ENCODE measurements at regions not wholly inside any gene's neighbourhood (a gene's known extent, or its start where the extent isn't known, plus 50 kb on each side); places are given as distances from the start of the nearest gene placed in this dataset.

DNA sequence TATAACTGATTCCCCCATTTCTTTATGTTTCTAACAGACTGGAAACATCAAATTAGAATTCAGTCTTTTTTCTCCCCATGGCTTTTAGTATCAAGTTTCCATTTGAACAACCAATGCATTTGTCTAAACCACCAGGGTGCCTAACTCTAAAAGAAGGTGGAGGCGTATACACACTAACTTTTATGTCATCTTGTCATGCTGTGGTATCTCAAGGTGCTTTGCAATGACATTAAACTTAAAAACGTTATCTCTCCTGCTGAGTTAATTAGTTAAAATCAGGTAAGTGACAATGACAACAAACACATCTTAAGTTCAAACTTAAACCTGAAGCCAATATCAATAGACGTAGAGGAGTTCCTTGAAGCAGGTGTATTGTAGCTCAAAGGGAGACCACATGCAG, 1001.7 kb downstream of the PCDH17 start:
- TF ChIP-seq ZNF626 (tag by site-specific recombination; IDR thresholded peaks at IDR 0.05) (no peak), ZIC2 (tag by site-specific recombination; IDR thresholded peaks at IDR 0.05) (no peak), ZNF24 (tag by site-specific recombination; IDR thresholded peaks at IDR 0.05) (no peak), ZNF274 (IDR thresholded peaks at IDR 0.05; ENCODE audit: low read length) (no peak), ZNF274 (tag by site-specific recombination; IDR thresholded peaks at IDR 0.05; ENCODE audit: borderline replicate concordance) (no peak), ZNF350 (tag by site-specific recombination; IDR thresholded peaks at IDR 0.05) (no peak), TCF7L2 (IDR thresholded peaks at IDR 0.05; ENCODE audit: borderline replicate concordance, low read depth, low read length) (no peak), TRIM28 (IDR thresholded peaks at IDR 0.05; ENCODE audit: borderline replicate concordance, low read length) (no peak), MYNN (tag by site-specific recombination; IDR thresholded peaks at IDR 0.05; ENCODE audit: borderline replicate concordance) (no peak), ZNF266 (tag by site-specific recombination; IDR thresholded peaks at IDR 0.05; ENCODE audit: low read depth) (no peak), HOXA7 (CRISPR knock-in tag; IDR thresholded peaks at IDR 0.05; ENCODE audit: borderline replicate concordance) (no peak)
- TF ChIP-seq, protein P1, sequence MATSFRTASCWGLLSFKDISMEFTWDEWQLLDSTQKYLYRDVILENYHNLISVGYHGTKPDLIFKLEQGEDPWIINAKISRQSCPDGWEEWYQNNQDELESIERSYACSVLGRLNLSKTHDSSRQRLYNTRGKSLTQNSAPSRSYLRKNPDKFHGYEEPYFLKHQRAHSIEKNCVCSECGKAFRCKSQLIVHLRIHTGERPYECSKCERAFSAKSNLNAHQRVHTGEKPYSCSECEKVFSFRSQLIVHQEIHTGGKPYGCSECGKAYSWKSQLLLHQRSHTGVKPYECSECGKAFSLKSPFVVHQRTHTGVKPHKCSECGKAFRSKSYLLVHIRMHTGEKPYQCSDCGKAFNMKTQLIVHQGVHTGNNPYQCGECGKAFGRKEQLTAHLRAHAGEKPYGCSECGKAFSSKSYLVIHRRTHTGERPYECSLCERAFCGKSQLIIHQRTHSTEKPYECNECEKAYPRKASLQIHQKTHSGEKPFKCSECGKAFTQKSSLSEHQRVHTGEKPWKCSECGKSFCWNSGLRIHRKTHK (tag by site-specific recombination; IDR thresholded peaks at IDR 0.05) = no peak
- TF ChIP-seq, protein P2, sequence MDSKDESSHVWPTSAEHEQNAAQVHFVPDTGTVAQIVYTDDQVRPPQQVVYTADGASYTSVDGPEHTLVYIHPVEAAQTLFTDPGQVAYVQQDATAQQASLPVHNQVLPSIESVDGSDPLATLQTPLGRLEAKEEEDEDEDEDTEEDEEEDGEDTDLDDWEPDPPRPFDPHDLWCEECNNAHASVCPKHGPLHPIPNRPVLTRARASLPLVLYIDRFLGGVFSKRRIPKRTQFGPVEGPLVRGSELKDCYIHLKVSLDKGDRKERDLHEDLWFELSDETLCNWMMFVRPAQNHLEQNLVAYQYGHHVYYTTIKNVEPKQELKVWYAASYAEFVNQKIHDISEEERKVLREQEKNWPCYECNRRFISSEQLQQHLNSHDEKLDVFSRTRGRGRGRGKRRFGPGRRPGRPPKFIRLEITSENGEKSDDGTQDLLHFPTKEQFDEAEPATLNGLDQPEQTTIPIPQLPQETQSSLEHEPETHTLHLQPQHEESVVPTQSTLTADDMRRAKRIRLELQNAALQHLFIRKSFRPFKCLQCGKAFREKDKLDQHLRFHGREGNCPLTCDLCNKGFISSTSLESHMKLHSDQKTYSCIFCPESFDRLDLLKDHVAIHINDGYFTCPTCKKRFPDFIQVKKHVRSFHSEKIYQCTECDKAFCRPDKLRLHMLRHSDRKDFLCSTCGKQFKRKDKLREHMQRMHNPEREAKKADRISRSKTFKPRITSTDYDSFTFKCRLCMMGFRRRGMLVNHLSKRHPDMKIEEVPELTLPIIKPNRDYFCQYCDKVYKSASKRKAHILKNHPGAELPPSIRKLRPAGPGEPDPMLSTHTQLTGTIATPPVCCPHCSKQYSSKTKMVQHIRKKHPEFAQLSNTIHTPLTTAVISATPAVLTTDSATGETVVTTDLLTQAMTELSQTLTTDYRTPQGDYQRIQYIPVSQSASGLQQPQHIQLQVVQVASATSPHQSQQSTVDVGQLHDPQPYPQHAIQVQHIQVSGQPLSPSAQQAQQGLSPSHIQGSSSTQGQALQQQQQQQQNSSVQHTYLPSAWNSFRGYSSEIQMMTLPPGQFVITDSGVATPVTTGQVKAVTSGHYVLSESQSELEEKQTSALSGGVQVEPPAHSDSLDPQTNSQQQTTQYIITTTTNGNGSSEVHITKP (tag by site-specific recombination; IDR thresholded peaks at IDR 0.05) = no peak
- TF ChIP-seq, protein P3, sequence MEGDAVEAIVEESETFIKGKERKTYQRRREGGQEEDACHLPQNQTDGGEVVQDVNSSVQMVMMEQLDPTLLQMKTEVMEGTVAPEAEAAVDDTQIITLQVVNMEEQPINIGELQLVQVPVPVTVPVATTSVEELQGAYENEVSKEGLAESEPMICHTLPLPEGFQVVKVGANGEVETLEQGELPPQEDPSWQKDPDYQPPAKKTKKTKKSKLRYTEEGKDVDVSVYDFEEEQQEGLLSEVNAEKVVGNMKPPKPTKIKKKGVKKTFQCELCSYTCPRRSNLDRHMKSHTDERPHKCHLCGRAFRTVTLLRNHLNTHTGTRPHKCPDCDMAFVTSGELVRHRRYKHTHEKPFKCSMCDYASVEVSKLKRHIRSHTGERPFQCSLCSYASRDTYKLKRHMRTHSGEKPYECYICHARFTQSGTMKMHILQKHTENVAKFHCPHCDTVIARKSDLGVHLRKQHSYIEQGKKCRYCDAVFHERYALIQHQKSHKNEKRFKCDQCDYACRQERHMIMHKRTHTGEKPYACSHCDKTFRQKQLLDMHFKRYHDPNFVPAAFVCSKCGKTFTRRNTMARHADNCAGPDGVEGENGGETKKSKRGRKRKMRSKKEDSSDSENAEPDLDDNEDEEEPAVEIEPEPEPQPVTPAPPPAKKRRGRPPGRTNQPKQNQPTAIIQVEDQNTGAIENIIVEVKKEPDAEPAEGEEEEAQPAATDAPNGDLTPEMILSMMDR (tag by site-specific recombination; IDR thresholded peaks at IDR 0.05) = no peak

All from HEK293 (cell line).